ENCODE measurements at regions not wholly inside any gene's neighbourhood (a gene's known extent, or its start where the extent isn't known, plus 50 kb on each side); places are given as distances from the start of the nearest gene placed in this dataset.

GRCh38 chr22:27385261-27385998 is 416.1 kb downstream of the MN1 start:
- Mint-ChIP-seq H3K36me3 (no peaks in the 10 kb centered on the region), H3K9me3 (no peaks in the 10 kb centered on the region), H3K4me3 (no peak overlapping the region), H3K4me1 (peaks cover 51% of the 10 kb centered on the region), H3K27ac (peak overlapping the region; percentile 90), H3K27me3 (ENCODE audit: low read depth) (peaks cover 5% of the 10 kb centered on the region)
- TF ChIP-seq CTCF (IDR thresholded peaks at IDR 0.05; ENCODE audit: unreplicated experiment), result no peak
- no peak for DNase-seq (ENCODE audit: low spot score in 2 of 2, unreplicated experiment in 2 of 2)

GRCh38 chr22:27386186-27386585 is 415.4 kb downstream of the MN1 start:
- Mint-ChIP-seq H3K27me3 (ENCODE audit: low read depth) (peaks cover 5% of the 10 kb centered on the region), H3K27ac (peak overlapping the region; percentile 90), H3K9me3 (no peaks in the 10 kb centered on the region), H3K36me3 (no peaks in the 10 kb centered on the region), H3K4me1 (peaks cover 54% of the 10 kb centered on the region), H3K4me3 (no peak overlapping the region)
- TF ChIP-seq CTCF (IDR thresholded peaks at IDR 0.05; ENCODE audit: unreplicated experiment), result no peak
- no peak for DNase-seq (ENCODE audit: low spot score in 2 of 2, unreplicated experiment in 2 of 2)

GRCh38 chr22:27387561-27387960 is 414.0 kb downstream of the MN1 start:
- DNase-seq (ENCODE audit: low spot score in 2 of 2, unreplicated experiment in 2 of 2), result no peak
- Mint-ChIP-seq H3K27ac (peak overlapping the region; percentile 71), H3K4me3 (no peak overlapping the region), H3K4me1 (peaks cover 54% of the 10 kb centered on the region), H3K27me3 (ENCODE audit: low read depth) (peaks cover 2% of the 10 kb centered on the region), H3K36me3 (no peaks in the 10 kb centered on the region), H3K9me3 (no peaks in the 10 kb centered on the region)
- TF ChIP-seq CTCF (IDR thresholded peaks at IDR 0.05; ENCODE audit: unreplicated experiment), result no peak

- H3K4me1 Mint-ChIP-seq, result peaks cover 54% of the 10 kb centered on the region
- H3K36me3 Mint-ChIP-seq, result no peaks in the 10 kb centered on the region
- no peak for TF ChIP-seq CTCF (IDR thresholded peaks at IDR 0.05; ENCODE audit: unreplicated experiment)
- H3K4me3 Mint-ChIP-seq, result no peak overlapping the region
- no peak for DNase-seq (ENCODE audit: low spot score in 2 of 2, unreplicated experiment in 2 of 2)
- peak overlapping the region; percentile 74 for H3K27ac Mint-ChIP-seq
- no peaks in the 10 kb centered on the region for H3K9me3 Mint-ChIP-seq
- H3K27me3 Mint-ChIP-seq (ENCODE audit: low read depth), result peaks cover 2% of the 10 kb centered on the region
Measured at GRCh38 chr22:27388090-27388600, 413.4 kb downstream of the MN1 start.

GRCh38 chr22:27389727-27390075 is 411.9 kb downstream of the MN1 start:
- Mint-ChIP-seq H3K4me3 (no peak overlapping the region), H3K36me3 (no peaks in the 10 kb centered on the region), H3K27me3 (ENCODE audit: low read depth) (peaks cover 2% of the 10 kb centered on the region), H3K9me3 (no peaks in the 10 kb centered on the region), H3K27ac (no peak overlapping the region), H3K4me1 (peaks cover 54% of the 10 kb centered on the region)
- no peak for TF ChIP-seq CTCF (IDR thresholded peaks at IDR 0.05; ENCODE audit: unreplicated experiment)
- DNase-seq (ENCODE audit: low spot score in 2 of 2, unreplicated experiment in 2 of 2), result no peak
